GM19452 (cell line): ENCODE measurements at regions not wholly inside any gene's neighbourhood (a gene's known extent, or its start where the extent isn't known, plus 50 kb on each side); places are given as distances from the start of the nearest gene placed in this dataset.

ENCODE experiments used
- ATAC-seq: cut with Tn5 transposase; IDR thresholded peaks from one replicate; pipeline ENCODE4 v1.9.1; 2021; ENCODE audit not compliant: unreplicated experiment

GRCh38 chr5:103498800-103499551 lies 63.6 kb downstream of the NUDT12 start:
- ATAC-seq: no peak

- ATAC-seq: no peak
Measured at GRCh38 chr5:103498211-103498610, 64.4 kb downstream of the NUDT12 start.

DNA sequence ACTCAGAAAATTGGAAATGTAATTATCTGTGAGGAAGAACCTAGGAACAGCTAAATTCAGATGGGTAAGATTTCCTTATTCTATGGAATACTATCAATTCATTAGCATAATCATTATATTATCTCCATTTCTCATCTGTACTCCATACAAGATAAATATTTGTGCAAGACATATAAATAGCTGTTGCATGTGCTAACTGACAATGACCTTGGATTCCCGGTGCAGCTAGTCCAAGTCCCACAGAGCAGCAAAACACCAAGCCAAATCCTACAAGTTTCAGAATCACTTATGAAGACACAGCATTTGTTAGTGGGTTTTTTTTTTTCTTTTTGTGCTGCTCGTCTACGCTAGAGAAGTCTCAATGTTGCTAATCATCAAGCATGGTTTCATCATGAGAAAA lies 64.8 kb downstream of the NUDT12 start:
- ATAC-seq: no peak

DNA sequence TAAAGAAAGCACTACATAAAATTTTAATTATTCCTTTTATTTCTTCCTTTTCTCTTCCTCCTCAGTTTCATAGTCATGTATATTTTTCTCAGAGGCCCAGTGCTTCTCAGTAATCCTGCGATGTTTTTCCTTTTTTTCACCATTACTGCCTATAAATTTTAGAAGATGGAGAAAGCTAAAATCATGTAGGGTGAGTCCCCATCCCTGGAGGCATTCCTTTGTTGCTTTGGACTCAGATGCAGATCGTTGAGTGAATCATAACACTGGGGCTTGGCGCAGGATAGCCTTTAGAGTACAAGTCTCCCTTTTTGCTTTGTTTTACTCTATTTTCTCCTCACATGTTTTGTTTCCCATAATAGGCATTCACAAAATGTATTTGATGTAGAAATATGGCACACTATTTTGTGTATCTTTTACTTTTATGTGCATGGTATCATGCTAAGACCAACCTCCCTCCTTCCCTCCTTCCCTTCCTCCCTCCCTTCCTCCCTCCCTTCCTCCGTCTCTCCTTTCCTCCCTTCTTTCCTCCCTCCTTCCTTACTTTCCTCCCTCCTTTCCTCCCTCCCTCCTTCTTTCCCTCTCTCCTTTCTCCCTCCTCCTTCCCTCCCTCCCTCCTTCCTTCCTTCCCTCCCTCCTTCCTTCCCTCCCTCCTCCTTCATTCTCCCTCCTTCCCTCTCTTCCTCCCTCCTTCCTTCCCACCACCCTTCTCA lies 72.4 kb downstream of the NUDT12 start:
- ATAC-seq: no peak

DNA sequence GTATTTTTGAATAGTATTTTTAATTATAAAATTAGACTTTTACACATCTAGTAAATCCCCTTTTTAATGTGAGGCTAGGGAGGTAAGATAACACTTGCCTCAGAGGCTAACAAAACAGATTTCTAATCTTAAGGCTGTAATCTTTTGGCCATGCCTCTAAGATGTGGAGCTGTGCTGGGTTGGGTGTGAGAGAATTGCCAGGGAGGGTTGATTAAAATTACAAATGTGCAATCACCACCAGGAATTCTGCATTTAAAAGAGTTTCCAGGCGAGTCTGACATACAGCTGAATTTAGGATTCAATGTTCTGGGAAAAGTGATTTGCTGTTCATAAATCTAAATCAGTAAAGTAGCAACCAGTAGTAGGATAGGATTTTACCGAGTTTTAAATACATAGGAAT lies 73.3 kb downstream of the NUDT12 start:
- no peak for ATAC-seq

DNA sequence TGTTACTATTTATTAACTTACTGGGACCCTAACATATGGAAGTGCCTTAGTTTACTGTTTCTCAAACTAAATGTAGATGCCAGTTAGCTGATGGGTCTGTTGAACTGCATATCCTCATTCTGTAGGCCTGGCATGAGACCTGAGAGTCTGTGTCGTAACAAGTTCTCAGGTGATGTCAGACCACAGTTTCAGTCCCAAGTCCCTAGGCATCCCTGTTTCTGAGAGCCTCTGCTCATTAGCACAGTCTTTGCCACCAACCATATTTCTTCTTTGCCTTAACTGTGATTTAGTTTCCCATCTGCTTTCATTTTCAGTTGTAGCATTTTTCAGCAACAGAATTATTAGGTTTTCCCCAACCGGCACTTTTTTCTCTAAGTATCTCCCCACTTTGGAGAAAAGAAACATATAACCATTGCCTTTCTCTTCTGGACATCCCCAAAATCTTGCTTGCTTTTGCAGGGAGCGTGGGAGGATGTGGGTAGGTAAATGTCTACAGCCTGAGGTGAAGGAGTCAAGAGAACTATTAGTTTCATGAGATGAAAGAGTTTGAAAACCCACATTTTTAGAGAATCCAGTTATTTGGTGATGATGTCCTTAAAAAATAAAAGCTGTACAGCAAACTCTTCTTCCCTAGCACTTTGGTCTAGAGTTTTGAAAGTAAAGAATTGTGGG lies 74.6 kb downstream of the NUDT12 start:
- ATAC-seq: peak; percentile 52

DNA sequence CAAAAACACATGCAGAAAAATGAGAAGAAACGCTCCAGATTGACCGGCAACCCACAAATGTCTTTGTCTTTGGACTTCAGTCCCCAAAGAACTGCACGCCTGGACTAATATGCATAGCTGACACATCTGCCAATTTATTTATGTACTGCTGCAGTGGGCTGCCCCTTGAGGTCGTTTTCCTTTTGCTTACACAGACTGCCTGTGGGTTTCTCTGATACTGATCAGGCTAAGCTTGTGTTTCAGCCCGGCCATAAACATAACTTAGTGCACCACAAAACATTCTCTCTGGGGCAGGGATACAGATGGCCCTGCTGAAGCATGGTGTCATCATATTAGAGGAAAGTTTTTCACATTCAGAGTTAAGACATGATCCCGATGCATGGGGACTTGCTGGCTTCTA lies 75.4 kb downstream of the NUDT12 start:
- no peak for ATAC-seq

DNA sequence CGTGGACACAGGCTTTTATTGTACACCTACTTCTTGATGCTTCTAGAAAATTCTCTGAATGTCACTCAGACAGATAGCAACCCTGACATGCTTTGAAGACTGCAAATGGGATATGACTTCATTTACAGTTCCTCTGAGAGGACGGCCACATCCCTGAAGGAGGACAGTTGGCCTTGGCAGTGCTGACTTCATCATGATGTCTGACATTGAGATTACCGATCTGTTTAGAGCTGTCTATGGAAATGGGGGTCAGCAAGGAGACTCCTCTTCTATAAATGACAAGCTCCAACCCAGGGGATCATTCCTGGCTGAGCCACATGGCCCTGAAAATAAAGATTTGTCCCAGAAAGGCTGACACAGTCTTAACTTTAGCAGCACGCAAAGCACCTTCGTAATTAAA lies 75.8 kb downstream of the NUDT12 start:
- ATAC-seq: no peak

DNA sequence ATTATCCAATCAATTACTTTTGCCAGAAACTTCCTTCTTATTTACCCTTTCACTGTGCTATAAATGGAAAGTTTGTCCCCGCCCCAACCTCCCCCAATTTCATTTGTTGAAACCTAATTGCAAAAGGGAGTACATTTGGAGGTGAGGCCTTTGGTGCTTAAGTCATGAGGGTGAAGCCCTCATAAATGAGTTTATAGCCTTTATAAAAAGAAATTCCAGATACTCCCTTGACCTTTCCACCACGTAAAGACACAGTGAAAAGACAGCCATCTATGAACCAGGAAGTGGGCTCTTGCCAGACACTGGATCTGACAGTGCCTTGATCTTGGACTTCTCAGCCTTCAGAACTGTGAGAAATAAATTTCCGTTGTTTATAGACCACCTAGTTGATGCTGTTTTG lies 82.3 kb downstream of the NUDT12 start:
- no peak for ATAC-seq

GRCh38 chr5:103477678-103478077 lies 84.9 kb downstream of the NUDT12 start:
- ATAC-seq: no peak

DNA sequence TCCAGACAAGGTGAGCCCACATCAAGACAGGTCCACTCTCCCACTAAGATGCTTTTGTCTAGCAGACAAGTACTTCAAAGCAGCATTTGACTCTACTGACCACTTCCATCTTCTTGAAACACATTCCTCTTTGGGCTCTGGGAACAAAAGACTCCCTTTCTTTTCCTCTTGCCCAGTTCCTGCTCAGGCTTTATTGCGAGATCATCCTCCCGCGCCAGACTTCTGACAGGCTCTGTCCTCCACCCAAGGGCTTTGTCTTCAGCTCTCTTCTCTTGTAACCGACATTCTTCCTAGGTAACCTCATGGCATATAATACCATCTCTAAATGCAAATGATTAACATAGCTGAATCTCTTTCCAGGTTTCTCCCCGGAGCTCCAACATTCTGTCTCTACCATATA lies 85.8 kb downstream of the NUDT12 start:
- no peak for ATAC-seq

DNA sequence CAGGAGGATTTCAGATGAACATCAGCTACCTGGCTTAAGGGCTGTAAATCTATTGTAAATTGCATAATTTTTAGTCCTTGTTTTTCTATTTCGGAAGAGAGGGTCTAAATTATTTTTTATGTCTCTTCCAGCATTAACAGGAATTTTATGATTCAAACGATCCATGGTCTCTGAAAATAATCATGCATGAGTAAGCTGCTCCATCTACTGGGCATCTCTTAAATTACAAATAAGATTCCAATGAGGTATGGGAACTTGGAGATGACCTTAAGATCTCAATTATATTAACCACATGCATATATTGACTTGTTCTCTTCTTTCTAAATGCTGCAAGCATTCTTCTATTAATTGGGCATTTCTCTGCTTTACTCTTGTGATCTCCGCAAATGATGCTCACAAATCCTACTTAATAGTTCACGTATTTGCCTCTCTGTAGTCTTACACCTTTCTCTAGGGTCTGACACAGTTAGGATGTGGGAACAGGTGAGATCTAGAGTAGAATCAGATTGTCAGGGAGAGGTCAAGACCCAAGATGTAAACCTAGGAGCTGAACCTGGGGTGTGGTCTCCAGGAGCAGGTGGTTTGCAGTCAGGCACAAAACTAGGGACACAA lies 86.9 kb downstream of the NUDT12 start:
- ATAC-seq: no peak

GRCh38 chr5:103474677-103475076 lies 87.9 kb downstream of the NUDT12 start:
- no peak for ATAC-seq

DNA sequence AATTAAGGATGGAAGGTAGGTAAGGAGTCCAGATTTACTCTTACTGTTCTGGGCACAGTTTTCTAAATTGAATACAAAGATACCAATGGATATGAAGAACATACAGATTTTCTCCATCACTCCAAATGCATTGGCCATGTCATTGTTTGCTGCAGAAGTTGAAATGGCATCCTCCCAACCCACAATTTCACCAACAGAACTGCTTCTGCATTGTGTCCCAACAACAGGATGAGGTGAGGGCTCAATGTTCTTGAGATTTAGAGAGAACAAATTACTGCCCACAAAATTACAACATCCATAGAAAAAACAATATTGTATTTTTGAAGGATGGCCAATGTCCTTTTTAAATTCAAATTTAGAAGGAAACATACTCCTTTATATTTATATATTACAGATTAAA lies 88.9 kb downstream of the NUDT12 start:
- ATAC-seq: no peak

DNA sequence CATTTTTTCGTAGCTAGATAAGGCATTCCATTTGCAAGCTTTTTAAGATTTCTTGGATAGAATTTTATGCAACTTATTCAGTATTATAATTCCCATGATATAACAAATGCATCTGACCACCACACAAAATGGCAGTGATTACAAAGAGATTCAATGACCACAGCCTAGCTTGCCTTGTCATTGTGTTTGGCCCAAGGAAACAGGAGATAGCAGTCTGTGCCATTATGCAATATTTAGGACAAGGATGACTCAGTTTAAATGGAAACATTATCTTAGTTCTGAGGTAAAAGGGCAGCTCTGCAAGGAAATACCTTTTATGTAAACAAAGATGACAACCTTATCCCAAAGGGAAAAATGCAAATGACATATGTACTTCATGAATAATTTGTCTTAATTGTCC lies 89.8 kb downstream of the NUDT12 start:
- ATAC-seq: no peak

DNA sequence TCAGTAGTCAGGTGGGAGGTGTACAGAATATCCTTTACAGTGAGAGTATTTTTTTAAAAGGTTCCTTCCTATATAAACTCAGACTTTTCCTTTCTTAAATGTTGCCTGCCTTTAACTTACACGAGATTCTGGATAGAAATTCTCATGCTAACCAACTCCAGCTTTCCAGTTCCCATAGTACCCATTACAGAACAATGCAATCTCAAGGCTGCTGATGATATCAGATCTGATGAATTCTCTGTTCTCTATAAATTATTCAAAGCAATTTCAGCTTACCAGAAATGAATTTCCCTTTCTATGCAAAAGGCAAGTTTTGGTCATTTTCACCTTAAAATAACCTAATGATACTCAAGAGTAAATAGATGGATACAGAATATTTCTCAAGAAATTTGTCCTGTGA lies 90.3 kb downstream of the NUDT12 start:
- ATAC-seq: no peak

DNA sequence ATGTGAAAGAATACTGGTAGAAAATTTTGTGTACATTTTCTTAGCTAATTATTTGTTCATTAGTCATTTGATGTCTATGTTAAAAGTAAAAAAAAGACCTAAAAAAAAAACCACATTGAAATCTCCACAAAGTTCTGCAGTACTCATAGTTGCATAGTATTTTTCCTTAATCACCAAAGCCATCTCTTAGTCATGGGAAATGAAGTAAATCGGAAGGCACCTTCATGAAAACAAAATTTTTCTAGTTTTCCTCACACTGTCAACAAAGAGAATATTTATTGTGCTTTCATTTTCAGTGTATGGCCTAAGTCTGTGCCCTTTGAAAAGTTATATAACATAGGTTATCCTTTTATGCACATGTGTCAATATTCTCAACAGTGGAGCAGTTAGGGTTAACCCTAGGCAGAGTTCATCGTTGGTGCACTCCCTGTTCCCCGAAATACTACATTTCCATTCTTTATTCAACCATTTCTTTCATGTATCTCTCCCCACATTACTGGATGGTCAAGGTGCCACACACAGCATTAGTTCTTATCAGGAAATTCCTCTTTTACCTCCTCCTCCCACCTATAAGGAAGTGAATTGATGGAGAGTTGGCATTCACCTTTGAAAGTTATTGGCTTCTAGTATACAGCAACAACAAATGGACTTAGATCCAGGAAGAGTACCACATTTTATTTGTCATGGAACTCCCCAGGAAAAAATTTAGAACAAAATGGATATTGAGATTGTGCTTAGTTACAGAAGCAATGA lies 93.1 kb downstream of the NUDT12 start:
- ATAC-seq: no peak

- ATAC-seq: no peak
Measured at GRCh38 chr5:103467831-103468230, 94.8 kb downstream of the NUDT12 start.

DNA sequence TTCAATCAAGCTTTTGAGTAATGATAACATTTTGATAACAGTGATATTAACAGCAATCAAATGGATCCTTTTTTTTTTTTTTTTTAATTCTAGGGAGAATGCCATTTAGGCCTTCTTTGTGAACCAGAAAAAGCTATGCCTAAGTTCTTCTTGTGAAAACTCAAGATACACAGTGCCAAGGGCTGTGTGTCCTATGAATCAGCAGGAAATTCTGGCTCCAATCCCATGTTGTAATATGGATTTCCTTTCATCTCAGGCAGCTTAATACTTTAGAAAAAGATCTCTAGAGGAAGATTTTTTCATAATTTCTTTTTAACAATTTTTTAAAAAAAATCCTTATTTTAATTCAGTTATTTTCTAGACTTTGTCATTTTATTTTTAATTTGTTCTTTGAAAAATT lies 96.1 kb downstream of the NUDT12 start:
- no peak for ATAC-seq

- no peak for ATAC-seq
Measured at GRCh38 chr5:103465891-103466290, 96.7 kb downstream of the NUDT12 start.

DNA sequence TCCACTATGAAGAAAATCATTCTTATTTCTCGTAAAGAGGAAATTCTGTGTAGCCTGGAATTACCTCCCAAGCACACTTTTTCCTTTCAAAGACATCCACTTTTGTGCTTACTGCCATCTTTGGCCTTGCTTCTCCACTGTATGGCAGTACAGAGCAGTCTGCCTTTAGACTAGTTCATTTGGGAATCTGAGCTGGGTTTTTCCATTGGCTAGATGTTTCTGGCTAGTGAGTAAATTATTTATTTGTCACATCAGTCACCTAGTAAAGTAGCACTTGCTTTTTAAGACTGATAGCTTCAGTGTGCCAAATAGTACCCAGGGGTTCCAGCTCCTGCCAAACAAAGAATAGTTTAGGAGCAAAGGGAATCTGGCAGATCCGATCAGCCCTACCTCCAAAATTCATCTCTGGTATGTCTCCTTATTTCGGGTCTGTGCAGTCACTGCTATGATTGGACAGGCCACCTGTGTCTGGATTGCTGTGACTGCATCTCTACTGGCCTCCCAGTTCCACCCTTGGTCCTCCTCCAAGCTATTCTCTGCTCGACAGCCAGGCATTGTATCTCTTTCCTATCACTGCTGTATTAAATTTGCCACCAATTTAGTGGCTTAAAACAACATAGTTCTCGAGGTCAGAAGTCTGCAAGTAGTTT lies 97.6 kb downstream of the NUDT12 start:
- ATAC-seq: no peak
